PC-9 (cell line): ENCODE measurements at regions not wholly inside any gene's neighbourhood (a gene's known extent, or its start where the extent isn't known, plus 50 kb on each side); places are given as distances from the start of the nearest gene placed in this dataset.

Source experiments
- CTCF ChIP-seq: fragments of 200-600 bp; sonication (generic); conservative IDR thresholded peaks from 2 replicates; pipeline ENCODE4 v1.6.1; 2017; ENCODE audit warnings: mixed run types, antibody characterized with exemption, mild to moderate bottlenecking, moderate library complexity
- EZH2 ChIP-seq: fragments of 200-600 bp; sonication (generic); IDR thresholded peaks from 2 replicates; pipeline ENCODE4 v1.8.0; 2017; ENCODE audit warnings: antibody characterized with exemption, low read depth

GRCh38 chr9:88678431-88678830, 143.5 kb downstream of the NXNL2 start:
- TF ChIP-seq EZH2 (no peak), CTCF (no peak)
